H1 (cell line): ENCODE measurements at regions not wholly inside any gene's neighbourhood (a gene's known extent, or its start where the extent isn't known, plus 50 kb on each side); places are given as distances from the start of the nearest gene placed in this dataset.
A peak's percentile ranks its signal among the peaks of the same experiment; 100 is the strongest.

Experiments
- CTCF ChIA-PET: fragments of 300-600 bp; sonication (Branson Sonifier 250); formaldehyde crosslinking; loops from one replicate; lab custom pipeline; 2021; ENCODE audit not compliant: partially characterized antibody; lab: Charles Lee
- POLR2A ChIA-PET: fragments of 300-600 bp; sonication (Branson Sonifier 250); formaldehyde crosslinking; loops from one replicate; lab custom pipeline; 2021; ENCODE audit warnings: inconsistent platforms; ENCODE audit not compliant: partially characterized antibody; lab: Charles Lee
- DNase-seq, 2 experiments: peaks; one replicate each; pipeline versions ENCODE4 v3.0.0 to v3.0.0-alpha.2; 2010 to 2022; ENCODE audit warnings: low spot score in 2 of 2, low read depth in 1 of 2, mixed read lengths in 1 of 2
- FAIRE-seq: peaks from 2 replicates; lab custom pipeline; 2011; peaks lifted over from hg19 to GRCh38; lab: Jason Lieb, UNC
- H2AFZ ChIP-seq: 2 replicates; pipeline ENCODE4 v1.8.1; 2012; ENCODE audit warnings: low read length, inconsistent platforms
- H2AK5ac ChIP-seq: 2 replicates; pipeline ENCODE4 v1.6.1; 2013; ENCODE audit warnings: low read depth, low read length
- H2BK120ac ChIP-seq: replicated peaks from 2 replicates; pipeline ENCODE3; 2013; ENCODE audit warnings: low read depth, low read length, inconsistent platforms
- H2BK12ac ChIP-seq: 2 replicates; pipeline ENCODE4 v1.6.1; 2013; ENCODE audit warnings: low read depth, low read length
- H2BK15ac ChIP-seq: 2 replicates; pipeline ENCODE4 v1.6.1; 2013; ENCODE audit warnings: low read length
- H2BK20ac ChIP-seq: 2 replicates; pipeline ENCODE4 v1.6.1; 2013; ENCODE audit warnings: low read length
- H2BK5ac ChIP-seq: 2 replicates; pipeline ENCODE4 v1.6.1; 2013; ENCODE audit warnings: low read depth, low read length
- H3K14ac ChIP-seq: 2 replicates; pipeline ENCODE4 v1.6.1; 2013; ENCODE audit warnings: inconsistent platforms; ENCODE audit not compliant: insufficient read length
- H3K18ac ChIP-seq: 2 replicates; pipeline ENCODE4 v1.6.1; 2013; ENCODE audit warnings: low read length; ENCODE audit errors: extremely low read depth
- H3K23ac ChIP-seq: 2 replicates; pipeline ENCODE4 v1.6.1; 2013; ENCODE audit warnings: inconsistent platforms; ENCODE audit not compliant: insufficient read length
- H3K23me2 ChIP-seq: 2 replicates; pipeline ENCODE4 v1.6.1; 2013; ENCODE audit warnings: low read depth, low read length
- H3K27ac ChIP-seq: 2 replicates; pipeline ENCODE4 v1.6.1; 2011; ENCODE audit warnings: low read depth, low read length, inconsistent platforms
- H3K27me3 ChIP-seq, 4 experiments: replicated peaks in 1 of 4; 1 replicate in 1 of 4; 2 replicates in 3 of 4; pipeline versions ENCODE4 v1.6.1 to v1.8.1; 2011 to 2013; ENCODE audit warnings: low read length in 3 of 4, mild to moderate bottlenecking in 3 of 4, inconsistent platforms in 2 of 4, mixed read lengths in 2 of 4, moderate library complexity in 1 of 4; ENCODE audit not compliant: control insufficient read depth in 3 of 4, insufficient read depth in 3 of 4; ENCODE audit errors: extremely low read depth in 1 of 4
- H3K36me3 ChIP-seq, 4 experiments: 2 replicates each; pipeline versions ENCODE4 v1.6.1 to v1.8.1; 2011 to 2013; ENCODE audit warnings: mild to moderate bottlenecking in 4 of 4, low read length in 3 of 4, moderate library complexity in 2 of 4, control low read depth in 1 of 4, inconsistent platforms in 1 of 4; ENCODE audit not compliant: insufficient read depth in 4 of 4, control insufficient read depth in 2 of 4
- H3K4ac ChIP-seq: replicated peaks from 2 replicates; pipeline ENCODE3; 2013; ENCODE audit warnings: low read length, low read depth, mixed read lengths, inconsistent platforms; ENCODE audit not compliant: insufficient read length
- H3K4me1 ChIP-seq, 4 experiments: replicated peaks in 1 of 4; 1 replicate in 1 of 4; 2 replicates in 3 of 4; pipeline versions ENCODE4 v1.6.1 to v1.8.1; 2011 to 2013; ENCODE audit warnings: low read length in 3 of 4, inconsistent platforms in 2 of 4, mixed read lengths in 1 of 4; ENCODE audit not compliant: insufficient read depth in 4 of 4, control insufficient read depth in 3 of 4
- H3K4me2 ChIP-seq, 2 experiments: 2 replicates each; pipeline versions ENCODE4 v1.6.1 to v1.8.1; 2011 to 2013; ENCODE audit warnings: low read depth in 2 of 2, low read length in 2 of 2, control low read depth in 1 of 2, inconsistent platforms in 1 of 2, mild to moderate bottlenecking in 1 of 2; ENCODE audit not compliant: insufficient read depth in 1 of 2
- H3K4me3 ChIP-seq, 4 experiments: fragments of 200-600, 300-600 bp in 1 of 4; sonication (generic), shearing (Covaris generic), sonication (Bioruptor Twin) in 1 of 4; 2 replicates each; pipeline versions ENCODE4 v1.5.1 to v1.8.1; 2011 to 2016; ENCODE audit warnings: low read length in 4 of 4, low read depth in 3 of 4, control low read depth in 2 of 4, inconsistent platforms in 2 of 4, mild to moderate bottlenecking in 2 of 4, mixed read lengths in 1 of 4, moderate library complexity in 1 of 4; ENCODE audit not compliant: insufficient read depth in 2 of 4; ENCODE audit errors: extremely low read depth in 1 of 4
- H3K56ac ChIP-seq: replicated peaks from 2 replicates; pipeline ENCODE3; 2013; ENCODE audit warnings: low read depth, mild to moderate bottlenecking, mixed read lengths, low read length, inconsistent platforms; ENCODE audit not compliant: insufficient read length
- H3K79me1 ChIP-seq: 2 replicates; pipeline ENCODE4 v1.6.1; 2013; ENCODE audit warnings: low read depth, low read length, control low read depth
- H3K79me2 ChIP-seq, 2 experiments: 2 replicates each; pipeline versions ENCODE4 v1.6.1 to v1.8.1; 2012 to 2013; ENCODE audit warnings: low read length in 2 of 2, mild to moderate bottlenecking in 2 of 2, inconsistent platforms in 1 of 2; ENCODE audit not compliant: insufficient read depth in 2 of 2, control insufficient read depth in 1 of 2
- H3K9ac ChIP-seq, 4 experiments: replicated peaks in 1 of 4; 1 replicate in 1 of 4; 2 replicates in 3 of 4; pipeline versions ENCODE4 v1.6.1 to v1.8.1; 2011 to 2013; ENCODE audit warnings: low read depth in 3 of 4, low read length in 3 of 4, control low read depth in 2 of 4, mild to moderate bottlenecking in 2 of 4, moderate library complexity in 2 of 4, inconsistent platforms in 1 of 4; ENCODE audit errors: extremely low read depth in 1 of 4
- H3K9me3 ChIP-seq, 2 experiments: 2 replicates each; pipeline versions ENCODE4 v1.6.1 to v1.8.1; 2012 to 2013; ENCODE audit warnings: mild to moderate bottlenecking in 2 of 2, moderate library complexity in 2 of 2, control low read depth in 1 of 2, inconsistent platforms in 1 of 2, low read depth in 1 of 2, low read length in 1 of 2, mixed read lengths in 1 of 2; ENCODE audit not compliant: insufficient read depth in 2 of 2
- H4K20me1 ChIP-seq, 2 experiments: replicated peaks in 1 of 2; 2 replicates each; pipeline versions ENCODE3 to v1.8.1; 2011 to 2013; ENCODE audit warnings: inconsistent platforms in 2 of 2, low read length in 2 of 2, mild to moderate bottlenecking in 1 of 2; ENCODE audit not compliant: insufficient read depth in 2 of 2, control insufficient read depth in 1 of 2
- H4K5ac ChIP-seq: 2 replicates; pipeline ENCODE4 v1.6.1; 2013; ENCODE audit warnings: low read length, low read depth, mixed read lengths, inconsistent platforms; ENCODE audit not compliant: insufficient read length
- H4K8ac ChIP-seq: 2 replicates; pipeline ENCODE4 v1.8.0; 2013; ENCODE audit warnings: mild to moderate bottlenecking, moderate library complexity, low read length, inconsistent platforms; ENCODE audit not compliant: insufficient read depth; ENCODE audit errors: extremely low read depth
- H4K91ac ChIP-seq: replicated peaks from 2 replicates; pipeline ENCODE3; 2013; ENCODE audit warnings: low read length, mixed read lengths, inconsistent platforms; ENCODE audit not compliant: insufficient read length
- HDAC2 ChIP-seq, 2 experiments: fragments of 300-600 bp in 1 of 2; sonication (generic) in 1 of 2; IDR thresholded peaks; 2 replicates each; pipeline ENCODE4 v1.6.1; 2011 to 2012; ENCODE audit warnings: low read depth in 2 of 2, low read length in 2 of 2, mild to moderate bottlenecking in 2 of 2, moderate library complexity in 2 of 2, borderline replicate concordance in 1 of 2, inconsistent platforms in 1 of 2
- PHF8 ChIP-seq: fragments of 200-600 bp; sonication (generic); conservative IDR thresholded peaks from 2 replicates; pipeline ENCODE4 v1.7.1; 2012; ENCODE audit warnings: low read depth, mild to moderate bottlenecking, inconsistent platforms, low read length, moderate library complexity
- RAD21 ChIP-seq, 2 experiments: IDR thresholded peaks in 1 of 2; conservative IDR thresholded peaks in 1 of 2; 2 replicates each; pipeline ENCODE4 v1.6.1; 2011; ENCODE audit warnings: low read depth in 2 of 2, low read length in 2 of 2, improper control_type of control experiment in 1 of 2, inconsistent platforms in 1 of 2, mild to moderate bottlenecking in 1 of 2, moderate library complexity in 1 of 2
- SIN3A ChIP-seq, 2 experiments: IDR thresholded peaks in 1 of 2; conservative IDR thresholded peaks in 1 of 2; 2 replicates each; pipeline ENCODE4 v1.6.1; 2011 to 2012; ENCODE audit warnings: low read length in 2 of 2, improper control_type of control experiment in 1 of 2, low read depth in 1 of 2, mild to moderate bottlenecking in 1 of 2
- SP4 ChIP-seq: IDR thresholded peaks from 2 replicates; pipeline ENCODE4 v1.6.1; 2012; ENCODE audit warnings: low read length, inconsistent platforms
- TAF7 ChIP-seq: optimal IDR thresholded peaks from 2 replicates; pipeline ENCODE3; 2011; ENCODE audit warnings: low read depth, mild to moderate bottlenecking, inconsistent platforms, low read length, moderate library complexity, borderline replicate concordance
- TEAD4 ChIP-seq: IDR thresholded peaks from 2 replicates; pipeline ENCODE4 v1.6.1; 2012; ENCODE audit warnings: low read depth, low read length, inconsistent platforms, mixed read lengths
- ZNF274 ChIP-seq: IDR thresholded peaks from 2 replicates; pipeline ENCODE4 v1.7.0; 2012; ENCODE audit warnings: low read length, borderline replicate concordance; ENCODE audit errors: extremely low read depth
- WGBS, 2 experiments: shearing (Covaris generic) in 1 of 2; methylation state at CpG; one replicate each; pipeline versions ENCODE4 v1.1.6 to v1.1.7; 2013 to 2015; ENCODE audit warnings: low lambda C conversion rate in 2 of 2, mixed read lengths in 2 of 2, inconsistent platforms in 1 of 2, low coverage in 1 of 2, missing lambda C conversion rate in 1 of 2; ENCODE audit not compliant: insufficient replicate concordance in 2 of 2, insufficient coverage in 1 of 2, insufficient read length in 1 of 2; ENCODE audit errors: extremely low coverage in 1 of 2, missing lambda C conversion rate in 1 of 2; 5-methylcytosine and 5-hydroxymethylcytosine counted together
- TF ChIP-seq, protein P1 (sequence below), 3 experiments: IDR thresholded peaks; 1 replicate in 2 of 3; 2 replicates in 1 of 3; pipeline versions ENCODE4 v1.5.1 to v1.6.1; 2011; ENCODE audit warnings: low read length in 3 of 3, mild to moderate bottlenecking in 3 of 3, inconsistent platforms in 2 of 3, low read depth in 1 of 3, moderate library complexity in 1 of 3; ENCODE audit not compliant: insufficient read depth in 1 of 3; ENCODE audit errors: control extremely low read depth in 1 of 3

DNA sequence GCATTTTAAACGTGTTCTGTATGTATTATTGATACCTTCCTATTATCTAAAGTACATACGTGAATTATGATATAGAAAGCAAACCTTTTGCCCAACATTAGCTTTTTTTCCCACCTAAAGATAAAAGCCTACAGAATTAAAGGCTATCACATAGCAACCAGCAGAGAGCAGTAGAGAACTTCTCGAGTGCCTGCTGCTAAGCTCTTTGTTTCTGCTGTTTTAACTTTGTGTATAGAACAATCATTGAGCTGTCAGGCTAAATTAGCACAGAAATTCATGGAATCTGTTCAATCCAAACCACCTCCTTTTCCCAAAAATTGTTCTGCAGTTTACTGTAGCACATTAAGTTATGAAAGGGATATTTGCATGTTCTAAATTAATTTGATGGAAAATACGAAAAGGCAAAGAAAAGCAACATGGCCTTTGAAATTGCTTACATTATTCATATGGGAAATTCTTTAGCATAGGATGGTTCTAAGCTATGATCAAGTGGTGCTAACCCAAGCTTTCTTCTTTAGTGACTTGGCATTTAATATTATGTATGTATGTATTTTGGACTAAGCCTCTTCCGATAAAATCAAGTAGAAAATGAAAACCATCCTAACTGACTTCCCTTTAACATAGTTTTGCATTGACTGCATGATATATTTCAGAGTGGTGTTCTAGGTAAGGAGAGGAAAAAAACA is 1288.5 kb downstream of the GATA3 start:
- no peak overlapping the region for H4K5ac ChIP-seq
- no peak overlapping the region for H3K4me2 ChIP-seq
- H2AFZ ChIP-seq: no peak overlapping the region
- peaks cover 0 to 4% of the 10 kb centered on the region in 2 experiments; a peak in 1 of 4 replicates for H3K9me3 ChIP-seq
- no peak overlapping the region for H3K9ac ChIP-seq
- H4K91ac ChIP-seq: no peak overlapping the region
- no peak overlapping the region for H3K4me3 ChIP-seq
- no peak overlapping the region for H2BK12ac ChIP-seq
- no peak overlapping the region for H2BK15ac ChIP-seq
- no peak overlapping the region for H2AK5ac ChIP-seq
- peak; percentile 75 for FAIRE-seq
- no peak overlapping the region for H3K23ac ChIP-seq
- no peaks in the 10 kb centered on the region for H3K27me3 ChIP-seq
- no peak overlapping the region for H3K18ac ChIP-seq
- no peak overlapping the region for H3K27ac ChIP-seq
- no peak overlapping the region for H2BK20ac ChIP-seq
- DNase-seq: no peak
- ChIA-PET CTCF (interaction anchor here (0.6 to 1.8 kb wide), 23 partner anchors 8 to 1336 kb away, joined by 3 to 13 read pairs (median 3); no protein-coding TSS in a partner anchor), POLR2A (no interaction called here)
- TF ChIP-seq RAD21 (IDR thresholded peaks at IDR 0.05 in 1 of 2, conservative IDR thresholded peaks at IDR 0.05 in 1 of 2; ENCODE audit: low read depth in 2 of 2, low read length in 2 of 2): peak; percentile 89 to 90
- TF ChIP-seq ZNF274: no peak
- peak; percentile 87; the same call in 1 of the 2 replicates for TF ChIP-seq TEAD4
- no peak for TF ChIP-seq PHF8
- no peak for TF ChIP-seq SP4
- TF ChIP-seq, protein P1, sequence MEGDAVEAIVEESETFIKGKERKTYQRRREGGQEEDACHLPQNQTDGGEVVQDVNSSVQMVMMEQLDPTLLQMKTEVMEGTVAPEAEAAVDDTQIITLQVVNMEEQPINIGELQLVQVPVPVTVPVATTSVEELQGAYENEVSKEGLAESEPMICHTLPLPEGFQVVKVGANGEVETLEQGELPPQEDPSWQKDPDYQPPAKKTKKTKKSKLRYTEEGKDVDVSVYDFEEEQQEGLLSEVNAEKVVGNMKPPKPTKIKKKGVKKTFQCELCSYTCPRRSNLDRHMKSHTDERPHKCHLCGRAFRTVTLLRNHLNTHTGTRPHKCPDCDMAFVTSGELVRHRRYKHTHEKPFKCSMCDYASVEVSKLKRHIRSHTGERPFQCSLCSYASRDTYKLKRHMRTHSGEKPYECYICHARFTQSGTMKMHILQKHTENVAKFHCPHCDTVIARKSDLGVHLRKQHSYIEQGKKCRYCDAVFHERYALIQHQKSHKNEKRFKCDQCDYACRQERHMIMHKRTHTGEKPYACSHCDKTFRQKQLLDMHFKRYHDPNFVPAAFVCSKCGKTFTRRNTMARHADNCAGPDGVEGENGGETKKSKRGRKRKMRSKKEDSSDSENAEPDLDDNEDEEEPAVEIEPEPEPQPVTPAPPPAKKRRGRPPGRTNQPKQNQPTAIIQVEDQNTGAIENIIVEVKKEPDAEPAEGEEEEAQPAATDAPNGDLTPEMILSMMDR (IDR thresholded peaks at IDR 0.05; ENCODE audit: control extremely low read depth in 1 of 3, insufficient read depth in 1 of 3, low read depth in 1 of 3, low read length in 3 of 3): peak in 2 of 3 experiments; percentile 51 to 75; a peak in 3 of 4 replicates
- TF ChIP-seq HDAC2 (IDR thresholded peaks at IDR 0.05; ENCODE audit: borderline replicate concordance in 1 of 2, low read depth in 2 of 2, low read length in 2 of 2): no peak
- TF ChIP-seq TAF7: no peak
- no peak for TF ChIP-seq SIN3A (conservative IDR thresholded peaks at IDR 0.05 in 1 of 2, IDR thresholded peaks at IDR 0.05 in 1 of 2; ENCODE audit: low read depth in 1 of 2, low read length in 2 of 2)
- no peak overlapping the region for H2BK5ac ChIP-seq
- no peaks in the 10 kb centered on the region for H3K79me2 ChIP-seq
- H3K4me1 ChIP-seq: no peaks in the 10 kb centered on the region
- H3K4ac ChIP-seq: no peak overlapping the region
- H2BK120ac ChIP-seq: no peak overlapping the region
- H3K14ac ChIP-seq: no peak overlapping the region
- WGBS, 2 experiments: 42% methylated on average over 5 of the region's 5 CpGs; no CpG with 5 or more reads in 1 of the 2 experiments
- H3K36me3 ChIP-seq: no peaks in the 10 kb centered on the region
- no peaks in the 10 kb centered on the region for H3K79me1 ChIP-seq
- no peaks in the 10 kb centered on the region for H4K20me1 ChIP-seq
- H4K8ac ChIP-seq: no peak overlapping the region
- no peak overlapping the region for H3K56ac ChIP-seq
- no peaks in the 10 kb centered on the region for H3K23me2 ChIP-seq
